22Rv1 (cell line): ENCODE measurements at regions not wholly inside any gene's neighbourhood (a gene's known extent, or its start where the extent isn't known, plus 50 kb on each side); places are given as distances from the start of the nearest gene placed in this dataset.

Experiments
- ZFX ChIP-seq: fragments of 450-650 bp; IDR thresholded peaks from 2 replicates; pipeline ENCODE4 v1.6.1; 2017; ENCODE audit warnings: antibody characterized with exemption, borderline replicate concordance
- TF ChIP-seq, protein P1 (sequence below): fragments of 450-650 bp; IDR thresholded peaks from 2 replicates; pipeline ENCODE4 v1.5.1; 2017; ENCODE audit warnings: mild to moderate bottlenecking

DNA sequence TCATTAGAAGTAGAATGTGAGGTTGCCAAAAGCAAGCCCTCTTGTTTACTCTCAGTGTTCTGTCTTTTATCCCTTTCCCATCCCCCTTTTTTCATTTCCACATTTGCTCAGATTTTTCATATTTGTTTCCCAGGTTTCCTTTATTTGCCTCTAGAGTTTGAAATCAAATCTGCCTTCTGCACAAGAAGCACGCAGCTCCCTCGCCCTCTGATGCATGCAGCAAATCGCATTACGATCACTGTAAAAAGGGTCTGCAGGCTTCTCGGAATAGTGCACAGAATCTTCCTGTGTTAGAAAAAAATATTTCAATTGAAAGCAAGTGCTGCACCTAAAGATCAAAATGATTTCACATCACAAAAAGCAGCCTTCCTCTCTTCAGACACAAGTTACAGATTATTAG, 129.0 kb downstream of the GPAM start:
- TF ChIP-seq, protein P1, sequence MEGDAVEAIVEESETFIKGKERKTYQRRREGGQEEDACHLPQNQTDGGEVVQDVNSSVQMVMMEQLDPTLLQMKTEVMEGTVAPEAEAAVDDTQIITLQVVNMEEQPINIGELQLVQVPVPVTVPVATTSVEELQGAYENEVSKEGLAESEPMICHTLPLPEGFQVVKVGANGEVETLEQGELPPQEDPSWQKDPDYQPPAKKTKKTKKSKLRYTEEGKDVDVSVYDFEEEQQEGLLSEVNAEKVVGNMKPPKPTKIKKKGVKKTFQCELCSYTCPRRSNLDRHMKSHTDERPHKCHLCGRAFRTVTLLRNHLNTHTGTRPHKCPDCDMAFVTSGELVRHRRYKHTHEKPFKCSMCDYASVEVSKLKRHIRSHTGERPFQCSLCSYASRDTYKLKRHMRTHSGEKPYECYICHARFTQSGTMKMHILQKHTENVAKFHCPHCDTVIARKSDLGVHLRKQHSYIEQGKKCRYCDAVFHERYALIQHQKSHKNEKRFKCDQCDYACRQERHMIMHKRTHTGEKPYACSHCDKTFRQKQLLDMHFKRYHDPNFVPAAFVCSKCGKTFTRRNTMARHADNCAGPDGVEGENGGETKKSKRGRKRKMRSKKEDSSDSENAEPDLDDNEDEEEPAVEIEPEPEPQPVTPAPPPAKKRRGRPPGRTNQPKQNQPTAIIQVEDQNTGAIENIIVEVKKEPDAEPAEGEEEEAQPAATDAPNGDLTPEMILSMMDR: no peak
- no peak for TF ChIP-seq ZFX
